IMR-90 (cell line): ENCODE measurements at regions not wholly inside any gene's neighbourhood (a gene's known extent, or its start where the extent isn't known, plus 50 kb on each side); places are given as distances from the start of the nearest gene placed in this dataset.

Source experiments
- BHLHE40 ChIP-seq: fragments of 150-350 bp; IDR thresholded peaks from 2 replicates; pipeline ENCODE4 v1.6.1; 2016; ENCODE audit warnings: mild to moderate bottlenecking, low read depth, low read length
- CEBPB ChIP-seq: IDR thresholded peaks from 2 replicates; pipeline ENCODE4 v1.6.1; 2012; ENCODE audit warnings: low read depth, low read length, improper control_type of control experiment
- CHD1 ChIP-seq: IDR thresholded peaks from 2 replicates; pipeline ENCODE4 v1.6.1; 2012; ENCODE audit warnings: low read depth, low read length, improper control_type of control experiment
- CTCF ChIP-seq: conservative IDR thresholded peaks from 2 replicates; pipeline ENCODE4 v1.5.1; 2012; ENCODE audit warnings: mild to moderate bottlenecking, low read depth, low read length, improper control_type of control experiment
- ELK1 ChIP-seq: fragments of 150-350 bp; IDR thresholded peaks from 2 replicates; pipeline ENCODE4 v1.6.1; 2016; ENCODE audit warnings: low read depth, mild to moderate bottlenecking, low read length, moderate library complexity, borderline replicate concordance
- FOS ChIP-seq: fragments of 150-350 bp; IDR thresholded peaks from 2 replicates; pipeline ENCODE4 v1.6.1; 2016; ENCODE audit warnings: low read depth, low read length
- MAFK ChIP-seq: IDR thresholded peaks from 2 replicates; pipeline ENCODE4 v1.6.1; 2012; ENCODE audit warnings: low read depth, low read length, improper control_type of control experiment
- MAZ ChIP-seq: IDR thresholded peaks from 2 replicates; pipeline ENCODE4 v1.6.1; 2012; ENCODE audit warnings: low read depth, mild to moderate bottlenecking, low read length, improper control_type of control experiment, moderate library complexity, borderline replicate concordance
- MXI1 ChIP-seq: IDR thresholded peaks from 2 replicates; pipeline ENCODE4 v1.6.1; 2012; ENCODE audit warnings: low read depth, mild to moderate bottlenecking, low read length, moderate library complexity, borderline replicate concordance
- NFE2L2 ChIP-seq: fragments of 150-350 bp; IDR thresholded peaks from 2 replicates; pipeline ENCODE4 v1.6.1; 2016; ENCODE audit warnings: low read depth, mild to moderate bottlenecking, low read length
- POLR2A ChIP-seq: IDR thresholded peaks from 2 replicates; pipeline ENCODE4 v1.6.1; 2012; ENCODE audit warnings: mild to moderate bottlenecking, low read depth, low read length
- RAD21 ChIP-seq: IDR thresholded peaks from 2 replicates; pipeline ENCODE4 v1.6.1; 2012; ENCODE audit warnings: low read length, improper control_type of control experiment
- RCOR1 ChIP-seq: IDR thresholded peaks from 2 replicates; pipeline ENCODE4 v1.6.1; 2012; ENCODE audit warnings: mild to moderate bottlenecking, low read length, improper control_type of control experiment; ENCODE audit not compliant: insufficient replicate concordance
- USF2 ChIP-seq: fragments of 150-350 bp; IDR thresholded peaks from 2 replicates; pipeline ENCODE4 v1.6.1; 2017; ENCODE audit warnings: mild to moderate bottlenecking, antibody characterized with exemption, low read length, low read depth

- no peak for TF ChIP-seq POLR2A
- no peak for TF ChIP-seq NFE2L2
- TF ChIP-seq CEBPB = no peak
- TF ChIP-seq RCOR1 = no peak
- TF ChIP-seq CTCF = no peak
- TF ChIP-seq RAD21 = no peak
- no peak for TF ChIP-seq BHLHE40
- no peak for TF ChIP-seq FOS
- no peak for TF ChIP-seq MAZ
- TF ChIP-seq MAFK = no peak
- no peak for TF ChIP-seq MXI1
- TF ChIP-seq CHD1 = no peak
- TF ChIP-seq ELK1 = no peak
- TF ChIP-seq USF2 = no peak
Measured at GRCh38 chr3:164004205-164004604, 1074.1 kb downstream of the SI start.
